NT2/D1 (cell line): ENCODE measurements at regions not wholly inside any gene's neighbourhood (a gene's known extent, or its start where the extent isn't known, plus 50 kb on each side); places are given as distances from the start of the nearest gene placed in this dataset.

Experiments
- YY1 ChIP-seq: IDR thresholded peaks from 2 replicates; pipeline ENCODE4 v1.6.1; 2011; ENCODE audit not compliant: insufficient read length, insufficient read depth
- ZNF274 ChIP-seq: IDR thresholded peaks from 2 replicates; pipeline ENCODE4 v1.6.1; 2011; ENCODE audit warnings: mild to moderate bottlenecking, low read depth, low read length

DNA sequence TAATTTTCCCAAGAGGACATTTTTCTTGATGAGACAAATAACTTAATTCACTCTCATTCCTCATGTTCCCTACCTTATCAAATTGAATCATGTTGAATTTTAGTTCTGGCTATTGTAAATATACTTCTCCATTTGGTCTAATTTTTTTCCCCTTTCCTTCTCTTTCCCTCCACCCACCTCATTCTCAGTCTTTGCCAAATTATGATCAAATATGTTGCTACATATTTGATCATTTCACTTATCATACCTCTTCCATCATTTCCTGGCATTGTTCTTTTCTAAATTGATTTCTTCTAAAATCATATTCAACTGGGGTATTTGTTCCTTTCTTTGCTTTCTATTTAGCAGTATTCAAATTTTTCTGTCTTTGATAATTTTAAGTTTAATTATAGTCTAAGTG is 52.3 kb downstream of the HDGFL1 start:
- TF ChIP-seq YY1: no peak
- no peak for TF ChIP-seq ZNF274
